Prostate gland (tissue), 2 donors: ENCODE measurements at regions not wholly inside any gene's neighbourhood (a gene's known extent, or its start where the extent isn't known, plus 50 kb on each side); places are given as distances from the start of the nearest gene placed in this dataset.

Experiments used
- POLR2A ChIP-seq: fragments of 450-650 bp; IDR thresholded peaks from one replicate; pipeline ENCODE4 v1.6.1; 2016; ENCODE audit warnings: antibody characterized with exemption, mild to moderate bottlenecking
- TF ChIP-seq, protein P1 (sequence below), 4 experiments: fragments of 200-600 bp in 2 of 4; fragments of 450-650 bp in 2 of 4; sonication (generic) in 2 of 4; IDR thresholded peaks; 1 replicate in 3 of 4; 2 replicates in 1 of 4; pipeline ENCODE4 v1.5.1; 2016 to 2019; ENCODE audit warnings: antibody characterized with exemption in 4 of 4, mild to moderate bottlenecking in 2 of 4, moderate library complexity in 2 of 4

DNA sequence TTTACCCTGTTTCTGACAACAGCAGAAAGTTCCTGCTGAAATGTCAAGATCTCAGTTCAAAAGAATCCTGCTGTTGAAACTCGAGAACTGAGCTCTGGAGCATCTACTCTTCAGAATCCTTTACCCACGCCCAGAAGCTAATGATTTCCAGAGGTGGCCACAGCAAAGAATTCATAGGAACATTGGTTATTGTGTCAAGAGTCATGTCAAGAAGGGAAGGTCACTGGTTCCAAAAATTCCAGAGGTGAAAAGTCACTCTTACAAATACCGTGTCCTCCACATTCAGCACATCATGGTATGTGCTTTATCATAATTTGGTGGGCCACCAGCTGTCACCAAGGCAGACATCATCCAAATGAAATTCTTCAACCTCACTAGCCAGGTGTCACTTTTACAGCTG lies 394.4 kb upstream of the NPVF start:
- TF ChIP-seq, protein P1, sequence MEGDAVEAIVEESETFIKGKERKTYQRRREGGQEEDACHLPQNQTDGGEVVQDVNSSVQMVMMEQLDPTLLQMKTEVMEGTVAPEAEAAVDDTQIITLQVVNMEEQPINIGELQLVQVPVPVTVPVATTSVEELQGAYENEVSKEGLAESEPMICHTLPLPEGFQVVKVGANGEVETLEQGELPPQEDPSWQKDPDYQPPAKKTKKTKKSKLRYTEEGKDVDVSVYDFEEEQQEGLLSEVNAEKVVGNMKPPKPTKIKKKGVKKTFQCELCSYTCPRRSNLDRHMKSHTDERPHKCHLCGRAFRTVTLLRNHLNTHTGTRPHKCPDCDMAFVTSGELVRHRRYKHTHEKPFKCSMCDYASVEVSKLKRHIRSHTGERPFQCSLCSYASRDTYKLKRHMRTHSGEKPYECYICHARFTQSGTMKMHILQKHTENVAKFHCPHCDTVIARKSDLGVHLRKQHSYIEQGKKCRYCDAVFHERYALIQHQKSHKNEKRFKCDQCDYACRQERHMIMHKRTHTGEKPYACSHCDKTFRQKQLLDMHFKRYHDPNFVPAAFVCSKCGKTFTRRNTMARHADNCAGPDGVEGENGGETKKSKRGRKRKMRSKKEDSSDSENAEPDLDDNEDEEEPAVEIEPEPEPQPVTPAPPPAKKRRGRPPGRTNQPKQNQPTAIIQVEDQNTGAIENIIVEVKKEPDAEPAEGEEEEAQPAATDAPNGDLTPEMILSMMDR (IDR thresholded peaks at IDR 0.05): no peak
- TF ChIP-seq POLR2A: no peak
